H9 (cell line): ENCODE measurements at regions not wholly inside any gene's neighbourhood (a gene's known extent, or its start where the extent isn't known, plus 50 kb on each side); places are given as distances from the start of the nearest gene placed in this dataset.
"Not testable (repeated sequence)": the region's sequence is repeated elsewhere in the genome, so short reads cannot be mapped to it uniquely, and the experiment has no call there.

Experiments used
- DNase-seq: peaks from one replicate; pipeline ENCODE4 v3.0.0-alpha.2; 2017
- H2AFZ ChIP-seq: one replicate; pipeline ENCODE4 v1.6.1; 2013; ENCODE audit warnings: mild to moderate bottlenecking, low read length, control low read depth, moderate library complexity
- H2AK5ac ChIP-seq: 2 replicates; pipeline ENCODE4 v1.6.1; 2013; ENCODE audit warnings: low read length, control low read depth, mixed read lengths; ENCODE audit not compliant: insufficient read length
- H2BK120ac ChIP-seq: one replicate; pipeline ENCODE4 v1.6.1; 2013; ENCODE audit warnings: low read depth, mild to moderate bottlenecking, low read length, control low read depth, inconsistent platforms; ENCODE audit not compliant: poor library complexity, severe bottlenecking
- H2BK12ac ChIP-seq: 2 replicates; pipeline ENCODE4 v1.6.1; 2013; ENCODE audit warnings: low read length, control low read depth, mixed read lengths, low read depth; ENCODE audit not compliant: insufficient read length
- H2BK15ac ChIP-seq: 2 replicates; pipeline ENCODE4 v1.6.1; 2013; ENCODE audit warnings: low read depth, low read length, control low read depth
- H2BK20ac ChIP-seq: one replicate; pipeline ENCODE4 v1.6.1; 2013; ENCODE audit warnings: low read depth, mild to moderate bottlenecking, low read length, control low read depth, inconsistent platforms; ENCODE audit not compliant: poor library complexity, severe bottlenecking
- H2BK5ac ChIP-seq: 2 replicates; pipeline ENCODE4 v1.6.1; 2013; ENCODE audit warnings: low read length, control low read depth, mixed read lengths; ENCODE audit not compliant: insufficient read length
- H3K14ac ChIP-seq: 2 replicates; pipeline ENCODE4 v1.6.1; 2013; ENCODE audit warnings: low read length, control low read depth; ENCODE audit not compliant: insufficient read depth
- H3K18ac ChIP-seq: 2 replicates; pipeline ENCODE4 v1.6.1; 2013; ENCODE audit warnings: low read depth, mild to moderate bottlenecking, mixed read lengths, low read length, control low read depth; ENCODE audit not compliant: insufficient read length
- H3K23ac ChIP-seq: 2 replicates; pipeline ENCODE4 v1.6.1; 2013; ENCODE audit warnings: low read length, control low read depth, mixed read lengths, low read depth; ENCODE audit not compliant: insufficient read length
- H3K23me2 ChIP-seq: 2 replicates; pipeline ENCODE4 v1.6.1; 2013; ENCODE audit warnings: low read depth, mild to moderate bottlenecking, mixed read lengths, low read length, control low read depth; ENCODE audit not compliant: insufficient read length, poor library complexity, severe bottlenecking
- H3K27ac ChIP-seq: 2 replicates; pipeline ENCODE4 v1.5.1; 2013; ENCODE audit warnings: low read length, control low read depth, mixed read lengths, low read depth; ENCODE audit not compliant: insufficient read length
- H3K27me3 ChIP-seq: 2 replicates; pipeline ENCODE4 v1.6.1; 2013; ENCODE audit warnings: low read length, control low read depth, inconsistent platforms; ENCODE audit not compliant: insufficient read depth
- H3K4ac ChIP-seq: 2 replicates; pipeline ENCODE4 v1.6.1; 2013; ENCODE audit warnings: low read depth, mild to moderate bottlenecking, control low read depth, inconsistent platforms, low read length, moderate library complexity
- H3K4me1 ChIP-seq: 2 replicates; pipeline ENCODE4 v1.6.1; 2013; ENCODE audit warnings: low read length, control low read depth, inconsistent platforms; ENCODE audit not compliant: insufficient read depth
- H3K4me2 ChIP-seq: 2 replicates; pipeline ENCODE4 v1.6.1; 2013; ENCODE audit warnings: low read length, control low read depth, mixed read lengths; ENCODE audit not compliant: insufficient read length, insufficient read depth
- H3K56ac ChIP-seq: 2 replicates; pipeline ENCODE4 v1.6.1; 2013; ENCODE audit warnings: low read depth, mild to moderate bottlenecking, mixed read lengths, low read length, control low read depth; ENCODE audit not compliant: insufficient read length
- H3K79me1 ChIP-seq: 2 replicates; pipeline ENCODE4 v1.6.1; 2013; ENCODE audit warnings: low read depth, mild to moderate bottlenecking, moderate library complexity, low read length, control low read depth, inconsistent platforms; ENCODE audit not compliant: insufficient read depth, poor library complexity, severe bottlenecking
- H3K79me2 ChIP-seq: 2 replicates; pipeline ENCODE4 v1.6.1; 2013; ENCODE audit warnings: low read length, control low read depth, inconsistent platforms; ENCODE audit not compliant: insufficient read depth
- H3K9ac ChIP-seq: 2 replicates; pipeline ENCODE4 v1.6.1; 2013; ENCODE audit warnings: low read length, control low read depth, mixed read lengths; ENCODE audit not compliant: insufficient read length; ENCODE audit errors: extremely low read depth
- H3K9me3 ChIP-seq: one replicate; pipeline ENCODE4 v1.6.1; 2013; ENCODE audit warnings: low read depth, low read length, inconsistent platforms; ENCODE audit not compliant: control insufficient read depth
- H3T11ph ChIP-seq: one replicate; pipeline ENCODE4 v1.6.1; 2013; ENCODE audit warnings: mild to moderate bottlenecking, low read length, control low read depth, inconsistent platforms
- H4K20me1 ChIP-seq: one replicate; pipeline ENCODE4 v1.6.1; 2013; ENCODE audit not compliant: control insufficient read depth, insufficient read length, insufficient read depth
- H4K5ac ChIP-seq: 2 replicates; pipeline ENCODE4 v1.6.1; 2013; ENCODE audit warnings: low read depth, mild to moderate bottlenecking, mixed read lengths, low read length, control low read depth; ENCODE audit not compliant: insufficient read length
- H4K8ac ChIP-seq: replicated peaks from 2 replicates; pipeline ENCODE4 v1.6.1; 2013; ENCODE audit warnings: low read length, control low read depth, mixed read lengths, low read depth; ENCODE audit not compliant: insufficient read length
- H4K91ac ChIP-seq: 2 replicates; pipeline ENCODE4 v1.6.1; 2013; ENCODE audit warnings: low read depth, mild to moderate bottlenecking, moderate library complexity, mixed read lengths, low read length, control low read depth; ENCODE audit not compliant: insufficient read length
- H3K27ac Mint-ChIP-seq, 3 experiments: 2 replicates in 2 of 3; 3 replicates in 1 of 3; pipeline ENCODE4 v1.8.0; 2020 to 2021; ENCODE audit warnings: mixed read lengths in 3 of 3, mild to moderate bottlenecking in 1 of 3, moderate library complexity in 1 of 3
- H3K27me3 Mint-ChIP-seq: 2 replicates; pipeline ENCODE4 v1.8.0; 2021; ENCODE audit warnings: low read depth, mild to moderate bottlenecking, moderate library complexity, mixed read lengths
- H3K36me3 Mint-ChIP-seq, 3 experiments: 2 replicates in 2 of 3; 3 replicates in 1 of 3; pipeline ENCODE4 v1.8.0; 2020 to 2021; ENCODE audit warnings: low read depth in 3 of 3, mixed read lengths in 3 of 3; ENCODE audit not compliant: insufficient read depth in 1 of 3
- H3K4me1 Mint-ChIP-seq, 2 experiments: 2 replicates each; pipeline ENCODE4 v1.8.0; 2020; ENCODE audit warnings: mixed read lengths in 2 of 2
- H3K4me3 Mint-ChIP-seq, 2 experiments: 2 replicates in 1 of 2; 3 replicates in 1 of 2; pipeline ENCODE4 v1.8.0; 2020 to 2021; ENCODE audit warnings: mild to moderate bottlenecking in 2 of 2, mixed read lengths in 2 of 2, moderate library complexity in 1 of 2
- H3K9me3 Mint-ChIP-seq, 2 experiments: 2 replicates in 1 of 2; 3 replicates in 1 of 2; pipeline ENCODE4 v1.8.0; 2020; ENCODE audit warnings: mild to moderate bottlenecking in 2 of 2, mixed read lengths in 2 of 2, moderate library complexity in 1 of 2
- WGBS: extraction: QIAGEN DNeasy Blood & Tissue Kit; methylation state at CpG from one replicate; pipeline ENCODE4 v1.1.7; 2013; ENCODE audit warnings: missing lambda C conversion rate, low lambda C conversion rate, mixed read lengths; ENCODE audit not compliant: insufficient read length; ENCODE audit errors: extremely low coverage; 5-methylcytosine and 5-hydroxymethylcytosine counted together

DNA sequence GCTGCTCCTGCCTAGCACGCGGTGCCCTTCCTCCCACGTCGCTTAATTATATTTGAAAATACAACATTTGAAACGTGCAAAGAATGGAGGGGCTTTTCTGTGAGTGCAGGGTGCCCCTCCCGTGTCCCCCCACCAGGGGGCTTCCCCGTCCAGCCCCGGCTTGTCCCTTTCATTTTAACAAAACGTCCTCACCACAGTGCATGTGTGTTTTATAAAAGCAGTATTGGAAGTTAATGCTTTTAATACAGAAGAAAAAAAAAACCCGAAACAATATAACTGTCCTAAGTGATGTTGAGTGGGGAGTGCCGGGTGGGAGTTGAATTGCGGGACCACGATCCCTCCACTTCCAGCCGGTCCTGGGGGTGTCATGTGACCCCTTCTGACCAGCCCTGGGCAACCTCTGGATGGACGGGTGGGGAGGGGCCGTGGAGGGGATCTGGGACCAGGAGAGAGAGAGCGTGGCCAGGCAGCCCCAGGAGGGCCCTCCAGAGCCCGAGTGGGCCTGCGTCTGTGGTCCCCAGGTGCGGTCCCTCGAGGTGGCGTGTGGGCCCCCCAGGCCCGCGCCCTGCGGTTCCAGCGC, 155.3 kb downstream of the TMEM121 start:
- not testable (repeated sequence) for H3K27ac Mint-ChIP-seq, H3K4me1 Mint-ChIP-seq, H4K91ac ChIP-seq, H2BK15ac ChIP-seq, H4K5ac ChIP-seq, H3T11ph ChIP-seq, H3K79me1 ChIP-seq, H3K56ac ChIP-seq, H3K4me3 Mint-ChIP-seq, H2BK5ac ChIP-seq, H3K27me3 ChIP-seq, H2BK120ac ChIP-seq, H3K14ac ChIP-seq, H3K79me2 ChIP-seq, H3K4me2 ChIP-seq, H3K9ac ChIP-seq, H3K23me2 ChIP-seq, DNase-seq, H4K8ac ChIP-seq, H2BK12ac ChIP-seq, H3K18ac ChIP-seq, H3K27ac ChIP-seq, H3K4me1 ChIP-seq, H3K27me3 Mint-ChIP-seq, H2AK5ac ChIP-seq, H2BK20ac ChIP-seq, H4K20me1 ChIP-seq, H3K23ac ChIP-seq, H2AFZ ChIP-seq, H3K4ac ChIP-seq
- peaks cover 35 to 40% of the 10 kb centered on the region in 2 experiments for H3K9me3 Mint-ChIP-seq
- no CpG with 5 or more reads among the region's 26 CpGs for WGBS
- H3K9me3 ChIP-seq, result peaks cover 19% of the 10 kb centered on the region
- peaks cover 12 to 19% (median 16%) of the 10 kb centered on the region in 3 experiments for H3K36me3 Mint-ChIP-seq

DNA sequence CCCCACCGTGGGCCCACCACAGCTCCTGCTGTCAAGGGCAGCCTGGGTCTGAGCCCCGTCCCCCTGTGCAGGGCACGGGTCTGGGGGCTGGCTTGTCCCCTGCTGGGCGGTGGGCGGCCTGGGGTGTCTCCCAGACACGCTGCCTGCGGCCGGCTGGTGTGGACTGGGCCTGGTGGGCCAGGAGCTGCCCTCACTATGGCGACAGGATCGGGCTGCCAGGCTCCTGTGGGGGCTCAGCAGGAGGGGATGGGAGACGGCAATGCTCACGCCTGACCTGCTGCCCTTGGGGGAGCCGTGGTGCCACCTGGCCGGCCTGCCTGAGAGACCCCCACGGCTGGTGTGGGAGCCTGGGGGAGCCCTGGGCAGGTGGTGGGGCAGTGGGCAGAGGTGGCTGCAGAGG, 156.1 kb downstream of the TMEM121 start:
- H3T11ph ChIP-seq, H3K27ac ChIP-seq, H3K79me2 ChIP-seq, H4K5ac ChIP-seq, H2AFZ ChIP-seq, H3K27me3 ChIP-seq, H2BK5ac ChIP-seq, H3K27me3 Mint-ChIP-seq, H3K56ac ChIP-seq, H2BK12ac ChIP-seq, DNase-seq, H2BK15ac ChIP-seq, H2AK5ac ChIP-seq, H3K4me3 Mint-ChIP-seq, H3K27ac Mint-ChIP-seq, H3K18ac ChIP-seq, H3K4me1 ChIP-seq, H3K4ac ChIP-seq, H3K9ac ChIP-seq, H2BK20ac ChIP-seq, H2BK120ac ChIP-seq, H3K4me1 Mint-ChIP-seq, H4K8ac ChIP-seq, H4K91ac ChIP-seq, H3K4me2 ChIP-seq, H4K20me1 ChIP-seq, H3K23ac ChIP-seq, H3K23me2 ChIP-seq, H3K79me1 ChIP-seq, H3K14ac ChIP-seq: not testable (repeated sequence)
- Mint-ChIP-seq H3K36me3 (peaks cover 15 to 22% (median 20%) of the 10 kb centered on the region in 3 experiments), H3K9me3 (peaks cover 36 to 39% of the 10 kb centered on the region in 2 experiments)
- peaks cover 25% of the 10 kb centered on the region for H3K9me3 ChIP-seq
- WGBS, result no CpG with 5 or more reads among the region's 15 CpGs
